NCI-H2227 (cell line): ENCODE measurements at regions not wholly inside any gene's neighbourhood (a gene's known extent, or its start where the extent isn't known, plus 50 kb on each side); places are given as distances from the start of the nearest gene placed in this dataset.

Source experiments
- DNase-seq: peaks from one replicate; lab custom pipeline; 2025; ENCODE audit not compliant: unreplicated experiment; lab: John Stamatoyannopoulos, UW

GRCh38 chr1:164092603-164093353, 466.2 kb upstream of the PBX1 start:
- DNase-seq = no peak

GRCh38 chr1:164093543-164093942, 465.4 kb upstream of the PBX1 start:
- DNase-seq = no peak

GRCh38 chr1:164101802-164102201, 457.2 kb upstream of the PBX1 start:
- DNase-seq = no peak

- DNase-seq = no peak
Observed at GRCh38 chr1:164131949-164132348, 427.0 kb upstream of the PBX1 start.

- peak; percentile 81 for DNase-seq
Observed at GRCh38 chr1:164137273-164137925, 421.6 kb upstream of the PBX1 start.

- DNase-seq = peak; percentile 78
Observed at GRCh38 chr1:164141797-164142196, 417.2 kb upstream of the PBX1 start.

- DNase-seq = no peak
Observed at GRCh38 chr1:164154622-164155021, 404.4 kb upstream of the PBX1 start.

- no peak for DNase-seq
Observed at GRCh38 chr1:164155347-164155746, 403.6 kb upstream of the PBX1 start.

GRCh38 chr1:164163289-164163849, 395.6 kb upstream of the PBX1 start:
- no peak for DNase-seq

GRCh38 chr1:164165466-164165865, 393.5 kb upstream of the PBX1 start:
- DNase-seq = no peak

GRCh38 chr1:164166454-164166853, 392.5 kb upstream of the PBX1 start:
- DNase-seq = peak; percentile 10

- DNase-seq = no peak
Observed at GRCh38 chr1:164177118-164177517, 381.9 kb upstream of the PBX1 start.

GRCh38 chr1:164180824-164181223, 378.2 kb upstream of the PBX1 start:
- DNase-seq = no peak

GRCh38 chr1:164183854-164184635, 374.9 kb upstream of the PBX1 start:
- no peak for DNase-seq

- no peak for DNase-seq
Observed at GRCh38 chr1:164186881-164187280, 372.1 kb upstream of the PBX1 start.

- DNase-seq = peak; percentile 33
Observed at GRCh38 chr1:164188497-164188896, 370.5 kb upstream of the PBX1 start.

GRCh38 chr1:164191191-164191590, 367.8 kb upstream of the PBX1 start:
- DNase-seq = no peak

GRCh38 chr1:164210211-164210739, 348.7 kb upstream of the PBX1 start:
- no peak for DNase-seq

GRCh38 chr1:164223378-164223777, 335.6 kb upstream of the PBX1 start:
- no peak for DNase-seq

GRCh38 chr1:164225011-164225410, 334.0 kb upstream of the PBX1 start:
- DNase-seq = no peak

- no peak for DNase-seq
Observed at GRCh38 chr1:164226977-164227376, 332.0 kb upstream of the PBX1 start.
